T-helper 17 cell (primary cell): ENCODE measurements at regions not wholly inside any gene's neighbourhood (a gene's known extent, or its start where the extent isn't known, plus 50 kb on each side); places are given as distances from the start of the nearest gene placed in this dataset.

Source experiments
- ATAC-seq: fragments of 150-1000 bp; cut with Tn5 transposase; 2 replicates; pipeline ENCODE4 v1.10.0; 2021; ENCODE audit warnings: mild to moderate bottlenecking, moderate library complexity
- DNase-seq, 3 donors: peaks; one replicate each; pipeline versions ENCODE4 v3.0.0 to v3.0.0-alpha.2; 2020 to 2021
- H3K9me3 ChIP-seq: one replicate; pipeline ENCODE4 v1.7.0; 2013; ENCODE audit warnings: low read length, mild to moderate bottlenecking; ENCODE audit not compliant: control insufficient read depth, poor library complexity, severe bottlenecking
- H3K27ac Mint-ChIP-seq: one replicate; pipeline ENCODE4 v1.8.0; 2022; ENCODE audit warnings: mild to moderate bottlenecking, moderate library complexity, mixed read lengths
- H3K27me3 Mint-ChIP-seq: one replicate; pipeline ENCODE4 v1.8.0; 2022; ENCODE audit warnings: mixed read lengths
- H3K36me3 Mint-ChIP-seq: one replicate; pipeline ENCODE4 v1.8.0; 2022; ENCODE audit warnings: low read depth, mixed read lengths
- H3K4me1 Mint-ChIP-seq: one replicate; pipeline ENCODE4 v1.8.0; 2022; ENCODE audit warnings: mild to moderate bottlenecking, mixed read lengths
- H3K4me3 Mint-ChIP-seq: one replicate; pipeline ENCODE4 v1.8.0; 2022; ENCODE audit warnings: mild to moderate bottlenecking, moderate library complexity, mixed read lengths

DNA sequence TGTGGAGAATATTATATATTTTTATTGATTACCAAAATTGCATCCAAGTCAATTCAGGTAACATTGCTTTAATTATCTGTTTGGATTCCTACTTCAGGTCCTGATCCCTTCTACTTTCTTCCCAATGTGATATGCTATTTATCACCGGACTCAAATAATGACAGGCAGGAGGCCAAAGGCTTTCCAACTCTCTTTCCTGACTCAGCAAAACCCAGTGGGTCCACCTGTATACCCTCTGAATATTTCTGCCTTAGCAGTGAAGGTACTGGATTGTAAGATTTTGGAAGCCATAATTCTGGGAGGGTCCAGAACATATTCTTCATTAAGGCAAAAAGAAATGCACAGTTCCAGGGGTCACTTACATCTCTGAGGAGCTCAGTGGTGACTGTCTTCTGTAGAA, 260.2 kb upstream of the UBASH3B start:
- H3K36me3 Mint-ChIP-seq = no peaks in the 10 kb centered on the region
- no peak overlapping the region for H3K4me3 Mint-ChIP-seq
- no peaks in the 10 kb centered on the region for H3K27me3 Mint-ChIP-seq
- no peak overlapping the region for H3K27ac Mint-ChIP-seq
- DNase-seq (no peak), ATAC-seq (no peak)
- no peaks in the 10 kb centered on the region for H3K9me3 ChIP-seq
- H3K4me1 Mint-ChIP-seq = no peaks in the 10 kb centered on the region

DNA sequence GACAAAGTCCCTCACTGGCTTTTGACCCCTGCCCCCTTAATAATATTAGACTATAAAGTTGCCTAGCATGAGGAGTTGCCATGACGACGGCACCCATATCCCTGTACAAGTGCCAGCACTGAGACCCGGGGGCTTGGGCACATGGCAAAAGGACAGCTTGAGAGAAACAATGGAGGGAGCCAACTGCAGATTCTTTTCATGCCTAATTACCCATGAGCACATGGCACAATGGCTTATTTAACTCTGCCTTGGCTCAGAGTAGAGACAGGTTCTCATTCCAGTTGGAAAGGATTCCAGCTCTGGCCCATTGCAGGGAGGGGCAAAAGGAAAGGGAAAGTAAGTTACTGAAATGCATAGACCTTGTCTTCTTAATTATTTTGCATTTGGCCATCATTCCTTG, 261.2 kb upstream of the UBASH3B start:
- Mint-ChIP-seq H3K27me3 (no peaks in the 10 kb centered on the region), H3K4me1 (no peaks in the 10 kb centered on the region), H3K27ac (no peak overlapping the region), H3K4me3 (no peak overlapping the region), H3K36me3 (no peaks in the 10 kb centered on the region)
- DNase-seq (no peak), ATAC-seq (no peak)
- no peaks in the 10 kb centered on the region for H3K9me3 ChIP-seq

DNA sequence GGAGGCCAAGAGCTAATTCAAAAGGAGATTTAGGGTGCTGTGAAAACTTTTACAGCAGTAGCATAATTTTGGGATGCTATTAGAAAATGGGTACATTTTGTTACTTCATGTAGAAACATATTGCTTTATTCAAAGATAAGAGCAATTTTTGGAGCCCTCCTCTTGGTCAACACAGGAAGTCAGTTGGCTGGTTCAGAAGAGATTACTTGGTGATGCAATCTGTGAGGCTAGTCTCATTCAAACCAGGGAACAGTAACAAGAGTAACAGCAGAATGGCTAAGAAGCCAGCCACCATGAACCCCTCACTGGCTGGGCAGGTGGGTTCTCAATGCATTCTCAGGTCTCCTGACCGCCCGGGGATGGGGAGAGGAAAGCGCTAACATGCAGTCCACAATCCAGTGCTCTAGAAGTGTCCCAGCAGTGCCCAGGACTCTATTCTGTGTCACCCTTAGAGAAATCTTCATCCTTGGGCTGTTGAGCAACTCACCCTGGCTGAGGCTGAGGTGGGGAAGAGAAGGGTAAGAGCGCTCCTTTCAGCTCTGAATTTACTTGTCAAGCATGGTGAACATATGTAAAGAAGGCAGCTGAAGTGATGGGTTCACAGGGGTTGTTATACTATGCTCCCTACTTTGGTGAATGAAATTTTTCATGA, 262.2 kb upstream of the UBASH3B start:
- ATAC-seq (no peak), DNase-seq (no peak)
- Mint-ChIP-seq H3K27me3 (no peaks in the 10 kb centered on the region), H3K4me3 (no peak overlapping the region), H3K36me3 (no peaks in the 10 kb centered on the region), H3K4me1 (no peaks in the 10 kb centered on the region), H3K27ac (no peak overlapping the region)
- H3K9me3 ChIP-seq = no peaks in the 10 kb centered on the region

DNA sequence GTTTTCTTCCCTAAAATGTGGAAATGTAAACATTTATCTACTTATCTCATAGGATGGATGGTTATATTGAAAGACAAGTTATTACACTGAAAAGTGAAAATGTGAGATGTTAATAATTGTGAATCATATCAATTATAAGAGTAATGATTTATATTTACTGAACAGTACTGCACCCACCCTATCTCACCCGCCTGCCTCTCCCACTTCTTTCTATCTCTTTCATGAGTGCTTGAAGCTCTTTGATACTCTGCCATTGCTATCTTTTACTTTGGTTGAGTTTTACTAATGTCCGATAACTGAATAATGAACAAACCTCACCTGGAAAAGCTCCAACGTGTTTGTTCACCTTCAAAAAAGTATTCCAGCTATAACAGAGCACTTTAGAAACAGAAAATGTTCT, 263.0 kb upstream of the UBASH3B start:
- Mint-ChIP-seq H3K36me3 (no peaks in the 10 kb centered on the region), H3K4me3 (no peak overlapping the region), H3K27ac (no peak overlapping the region), H3K27me3 (no peaks in the 10 kb centered on the region), H3K4me1 (no peaks in the 10 kb centered on the region)
- no peak for DNase-seq
- no peak for ATAC-seq
- H3K9me3 ChIP-seq = no peaks in the 10 kb centered on the region

GRCh38 chr11:122391049-122391448, 264.5 kb upstream of the UBASH3B start:
- H3K9me3 ChIP-seq = no peaks in the 10 kb centered on the region
- no peaks in the 10 kb centered on the region for H3K4me1 Mint-ChIP-seq
- DNase-seq = no peak
- H3K4me3 Mint-ChIP-seq = no peak overlapping the region
- no peak overlapping the region for H3K27ac Mint-ChIP-seq
- no peaks in the 10 kb centered on the region for H3K27me3 Mint-ChIP-seq
- no peak for ATAC-seq
- no peaks in the 10 kb centered on the region for H3K36me3 Mint-ChIP-seq

DNA sequence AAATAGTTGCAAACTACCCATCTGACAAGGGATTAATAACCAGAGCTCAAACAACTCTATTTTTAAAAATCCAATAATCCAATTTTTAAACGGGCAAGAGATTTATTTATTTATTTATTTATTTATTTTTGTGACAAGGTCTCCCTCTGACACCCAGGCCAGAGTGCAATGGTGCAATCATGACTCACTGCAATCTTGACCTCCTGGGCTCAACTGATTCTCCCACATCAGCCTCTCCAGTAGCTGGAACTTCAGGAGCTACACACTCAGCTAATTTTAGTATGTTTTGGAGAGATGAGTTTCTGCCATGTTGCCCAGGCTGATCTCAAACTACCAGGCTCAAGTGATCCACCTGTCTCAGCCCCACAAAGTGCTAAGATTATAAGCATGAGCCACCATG, 267.2 kb upstream of the BLID start:
- DNase-seq (no peak), ATAC-seq (no peak)
- Mint-ChIP-seq H3K36me3 (no peaks in the 10 kb centered on the region), H3K27me3 (no peaks in the 10 kb centered on the region), H3K4me1 (no peaks in the 10 kb centered on the region), H3K4me3 (no peak overlapping the region), H3K27ac (no peak overlapping the region)
- H3K9me3 ChIP-seq = no peaks in the 10 kb centered on the region

DNA sequence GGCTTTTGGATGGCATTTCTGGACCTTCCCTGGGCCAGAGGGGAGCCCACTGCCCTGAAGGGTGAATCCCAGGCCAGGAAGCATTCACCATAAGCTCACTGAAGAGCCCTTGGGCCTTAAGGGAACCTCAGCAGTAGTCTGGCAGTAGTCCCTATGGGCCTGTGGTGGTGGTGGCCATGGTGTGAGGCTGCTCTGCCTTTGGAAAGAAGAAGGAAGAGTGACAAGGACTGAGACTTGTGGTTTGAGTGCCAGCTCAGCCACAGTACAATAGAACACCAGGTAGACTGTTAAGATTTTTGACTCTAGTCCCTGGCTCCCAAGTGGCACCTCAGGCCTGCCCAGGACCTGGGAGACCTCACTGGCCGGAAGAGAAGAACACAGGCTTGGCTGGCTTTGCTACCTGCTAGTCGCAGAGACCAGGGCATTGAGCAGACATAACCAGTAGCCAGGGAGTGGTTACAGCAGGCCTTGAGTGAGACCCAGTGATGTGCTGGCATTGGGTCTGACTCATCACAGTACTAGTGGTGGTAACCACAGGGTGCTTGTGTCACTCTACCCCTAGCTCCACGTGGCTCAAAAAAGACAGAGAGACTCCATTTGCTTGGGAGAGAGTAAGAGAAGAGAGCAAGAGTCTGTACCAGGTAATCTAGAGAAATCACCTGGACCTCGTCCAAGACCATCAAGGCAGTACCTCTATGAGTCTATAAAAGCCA, 259.8 kb upstream of the BLID start:
- ATAC-seq (no peak), DNase-seq (no peak)
- Mint-ChIP-seq H3K4me1 (no peaks in the 10 kb centered on the region), H3K27me3 (no peaks in the 10 kb centered on the region), H3K36me3 (peaks cover 2% of the 10 kb centered on the region), H3K27ac (no peak overlapping the region), H3K4me3 (no peak overlapping the region)
- no peaks in the 10 kb centered on the region for H3K9me3 ChIP-seq

- H3K4me1 Mint-ChIP-seq = no peaks in the 10 kb centered on the region
- peaks cover 11% of the 10 kb centered on the region for H3K27me3 Mint-ChIP-seq
- ATAC-seq (no peak), DNase-seq (no peak)
- H3K4me3 Mint-ChIP-seq = no peak overlapping the region
- peaks cover 2% of the 10 kb centered on the region for H3K36me3 Mint-ChIP-seq
- no peak overlapping the region for H3K27ac Mint-ChIP-seq
- H3K9me3 ChIP-seq = no peaks in the 10 kb centered on the region
These were observed 252.8 kb upstream of the BLID start for GRCh38 chr11:122368796-122369195.

DNA sequence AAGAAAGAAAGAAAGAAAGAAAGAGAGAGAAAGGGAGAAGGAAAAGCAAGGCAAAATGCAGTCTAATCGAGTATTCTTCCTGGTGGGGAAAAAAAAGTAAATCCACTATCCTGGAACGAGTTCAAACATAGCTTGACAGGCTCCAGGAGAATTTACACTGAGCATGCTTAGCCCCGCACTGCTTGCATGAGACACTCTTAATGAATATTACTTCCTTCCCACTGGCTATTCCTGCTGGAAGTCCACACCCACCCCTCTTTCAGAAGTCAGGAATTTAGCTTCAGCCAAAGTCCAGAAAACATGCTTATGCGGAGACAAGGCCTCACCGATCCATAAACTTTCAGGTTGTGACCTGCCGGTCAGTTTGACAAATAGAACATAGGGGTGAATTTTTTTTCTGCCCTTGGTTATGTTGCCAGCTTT, 251.8 kb upstream of the BLID start:
- no peak for DNase-seq
- H3K27ac Mint-ChIP-seq = no peak overlapping the region
- H3K36me3 Mint-ChIP-seq = peaks cover 2% of the 10 kb centered on the region
- H3K4me3 Mint-ChIP-seq = no peak overlapping the region
- no peaks in the 10 kb centered on the region for H3K4me1 Mint-ChIP-seq
- no peaks in the 10 kb centered on the region for H3K9me3 ChIP-seq
- no peak for ATAC-seq
- peaks cover 11% of the 10 kb centered on the region for H3K27me3 Mint-ChIP-seq

GRCh38 chr11:122365610-122366360, 249.8 kb upstream of the BLID start:
- Mint-ChIP-seq H3K4me3 (no peak overlapping the region), H3K4me1 (no peaks in the 10 kb centered on the region), H3K36me3 (no peaks in the 10 kb centered on the region), H3K27ac (no peak overlapping the region), H3K27me3 (peaks cover 11% of the 10 kb centered on the region)
- H3K9me3 ChIP-seq = no peaks in the 10 kb centered on the region
- DNase-seq = no peak
- no peak for ATAC-seq

DNA sequence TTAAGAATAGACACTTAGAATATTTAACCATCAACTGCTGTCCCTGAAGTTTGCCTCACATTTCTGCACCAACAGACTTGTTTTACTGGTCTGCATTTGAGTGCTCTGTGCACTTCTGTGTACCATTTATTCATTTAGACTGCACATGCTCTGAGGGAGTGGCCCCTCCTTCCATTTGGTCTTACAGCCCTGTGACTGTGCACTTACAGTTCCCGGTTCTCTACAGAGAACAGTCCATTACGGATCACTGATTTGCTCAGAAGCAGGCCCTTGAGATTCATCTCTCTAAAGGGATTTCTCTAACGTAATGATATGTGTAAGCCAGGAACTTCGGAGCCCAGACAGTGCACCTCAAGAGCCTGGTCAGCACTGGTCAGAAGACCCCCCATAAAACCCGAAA, 247.3 kb upstream of the BLID start:
- Mint-ChIP-seq H3K4me1 (no peaks in the 10 kb centered on the region), H3K27ac (no peak overlapping the region), H3K27me3 (peaks cover 11% of the 10 kb centered on the region), H3K4me3 (no peak overlapping the region), H3K36me3 (no peaks in the 10 kb centered on the region)
- no peak for DNase-seq
- no peak for ATAC-seq
- H3K9me3 ChIP-seq = no peaks in the 10 kb centered on the region

DNA sequence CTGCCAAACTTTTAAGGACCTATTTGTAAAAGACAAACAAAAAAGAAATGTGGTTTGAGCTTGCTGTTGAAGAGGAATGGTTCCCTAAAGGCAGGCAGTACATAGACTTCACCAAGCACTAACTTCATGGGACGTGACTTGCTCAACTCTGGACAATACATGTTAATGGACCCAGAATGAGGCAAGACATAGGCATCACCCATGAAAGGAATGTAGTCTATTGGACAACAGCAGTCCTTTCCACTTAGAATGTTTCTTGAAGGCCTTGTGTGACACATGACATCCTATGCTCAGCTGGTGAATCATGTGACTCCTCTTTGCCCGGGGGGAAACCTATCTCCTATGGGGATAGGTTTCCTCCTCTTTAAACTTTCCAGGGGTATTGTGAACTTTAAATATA, 246.4 kb upstream of the BLID start:
- Mint-ChIP-seq H3K27ac (no peak overlapping the region), H3K36me3 (no peaks in the 10 kb centered on the region), H3K27me3 (peaks cover 10% of the 10 kb centered on the region), H3K4me1 (no peaks in the 10 kb centered on the region), H3K4me3 (no peak overlapping the region)
- H3K9me3 ChIP-seq = no peaks in the 10 kb centered on the region
- ATAC-seq (no peak), DNase-seq (no peak)

GRCh38 chr11:122360875-122361274, 244.9 kb upstream of the BLID start:
- Mint-ChIP-seq H3K27me3 (peaks cover 5% of the 10 kb centered on the region), H3K4me1 (no peaks in the 10 kb centered on the region), H3K4me3 (no peak overlapping the region), H3K27ac (no peak overlapping the region), H3K36me3 (no peaks in the 10 kb centered on the region)
- DNase-seq (no peak), ATAC-seq (no peak)
- H3K9me3 ChIP-seq = no peaks in the 10 kb centered on the region
